ENCODE measurements at regions not wholly inside any gene's neighbourhood (a gene's known extent, or its start where the extent isn't known, plus 50 kb on each side); places are given as distances from the start of the nearest gene placed in this dataset.

- Histone ChIP-seq H3K4me1 (ENCODE audit: insufficient read depth, low read length) (no peaks in the 10 kb centered on the region), H3K36me3 (ENCODE audit: insufficient read depth, low read length) (no peaks in the 10 kb centered on the region), H2AFZ (ENCODE audit: low read length) (no peak overlapping the region), H4K20me1 (ENCODE audit: insufficient read depth, low read length) (no peaks in the 10 kb centered on the region), H3K4me3 (ENCODE audit: insufficient read depth, low read length) (no peak overlapping the region), H3K27ac (ENCODE audit: low read depth, low read length) (no peak overlapping the region), H3K4me2 (ENCODE audit: insufficient read depth, low read length) (no peak overlapping the region), H3K27me3 (ENCODE audit: insufficient read depth, low read length) (no peaks in the 10 kb centered on the region), H3K79me2 (ENCODE audit: insufficient read depth, low read length) (no peaks in the 10 kb centered on the region), H3K9me3 (ENCODE audit: low read depth, low read length) (peaks cover 5% of the 10 kb centered on the region)
- DNase-seq (ENCODE audit: insufficient read length, low spot score, missing footprints): no peak
- TF ChIP-seq CTCF (IDR thresholded peaks at IDR 0.05; ENCODE audit: extremely low read depth, low read depth, low read length): no peak
These were observed 433.7 kb downstream of the BCL11A start for GRCh38 chr2:60119778-60120177.

- Histone ChIP-seq H3K27ac (ENCODE audit: low read depth, low read length) (no peak overlapping the region), H3K4me1 (ENCODE audit: insufficient read depth, low read length) (no peaks in the 10 kb centered on the region), H3K4me2 (ENCODE audit: insufficient read depth, low read length) (no peak overlapping the region), H2AFZ (ENCODE audit: low read length) (no peak overlapping the region), H3K9me3 (ENCODE audit: low read depth, low read length) (peaks cover 5% of the 10 kb centered on the region), H4K20me1 (ENCODE audit: insufficient read depth, low read length) (no peaks in the 10 kb centered on the region), H3K36me3 (ENCODE audit: insufficient read depth, low read length) (no peaks in the 10 kb centered on the region), H3K4me3 (ENCODE audit: insufficient read depth, low read length) (no peak overlapping the region), H3K27me3 (ENCODE audit: insufficient read depth, low read length) (no peaks in the 10 kb centered on the region), H3K79me2 (ENCODE audit: insufficient read depth, low read length) (no peaks in the 10 kb centered on the region)
- no peak for DNase-seq (ENCODE audit: insufficient read length, low spot score, missing footprints)
- TF ChIP-seq CTCF (IDR thresholded peaks at IDR 0.05; ENCODE audit: extremely low read depth, low read depth, low read length): no peak
These were observed 434.5 kb downstream of the BCL11A start for GRCh38 chr2:60118917-60119316.

GRCh38 chr2:60118061-60118460, 435.4 kb downstream of the BCL11A start:
- Histone ChIP-seq H3K27me3 (ENCODE audit: insufficient read depth, low read length) (no peaks in the 10 kb centered on the region), H3K4me1 (ENCODE audit: insufficient read depth, low read length) (no peaks in the 10 kb centered on the region), H3K79me2 (ENCODE audit: insufficient read depth, low read length) (no peaks in the 10 kb centered on the region), H3K27ac (ENCODE audit: low read depth, low read length) (no peak overlapping the region), H4K20me1 (ENCODE audit: insufficient read depth, low read length) (no peaks in the 10 kb centered on the region), H2AFZ (ENCODE audit: low read length) (no peak overlapping the region), H3K4me3 (ENCODE audit: insufficient read depth, low read length) (no peak overlapping the region), H3K9me3 (ENCODE audit: low read depth, low read length) (peaks cover 5% of the 10 kb centered on the region), H3K36me3 (ENCODE audit: insufficient read depth, low read length) (no peaks in the 10 kb centered on the region), H3K4me2 (ENCODE audit: insufficient read depth, low read length) (no peak overlapping the region)
- DNase-seq (ENCODE audit: insufficient read length, low spot score, missing footprints): no peak
- TF ChIP-seq CTCF (IDR thresholded peaks at IDR 0.05; ENCODE audit: extremely low read depth, low read depth, low read length): no peak

GRCh38 chr2:60116161-60116875, 437.1 kb downstream of the BCL11A start:
- peaks cover 2% of the 10 kb centered on the region for H3K9me3 ChIP-seq (ENCODE audit: low read depth, low read length)
- no peak overlapping the region for H3K27ac ChIP-seq (ENCODE audit: low read depth, low read length)
- TF ChIP-seq CTCF (IDR thresholded peaks at IDR 0.05; ENCODE audit: extremely low read depth, low read depth, low read length): no peak
- no peaks in the 10 kb centered on the region for H3K36me3 ChIP-seq (ENCODE audit: insufficient read depth, low read length)
- H3K79me2 ChIP-seq (ENCODE audit: insufficient read depth, low read length): no peaks in the 10 kb centered on the region
- H4K20me1 ChIP-seq (ENCODE audit: insufficient read depth, low read length): no peaks in the 10 kb centered on the region
- H3K4me2 ChIP-seq (ENCODE audit: insufficient read depth, low read length): no peak overlapping the region
- H2AFZ ChIP-seq (ENCODE audit: low read length): no peak overlapping the region
- no peak for DNase-seq (ENCODE audit: insufficient read length, low spot score, missing footprints)
- no peak overlapping the region for H3K4me3 ChIP-seq (ENCODE audit: insufficient read depth, low read length)
- H3K27me3 ChIP-seq (ENCODE audit: insufficient read depth, low read length): no peaks in the 10 kb centered on the region
- H3K4me1 ChIP-seq (ENCODE audit: insufficient read depth, low read length): no peaks in the 10 kb centered on the region

All from osteoblast (primary cell).